Cardiac fibroblast (primary cell): ENCODE measurements at regions not wholly inside any gene's neighbourhood (a gene's known extent, or its start where the extent isn't known, plus 50 kb on each side); places are given as distances from the start of the nearest gene placed in this dataset.
"Not testable (repeated sequence)": the region's sequence is repeated elsewhere in the genome, so short reads cannot be mapped to it uniquely, and the experiment has no call there.

Experiments used
- DNase-seq, 2 donors: peaks; one replicate each; pipeline versions ENCODE4 v3.0.0 to v3.0.0-alpha.2; 2010; ENCODE audit warnings: low read depth in 2 of 2
- H3K4me3 ChIP-seq, 2 donors: replicated peaks in 1 of 2; 1 replicate in 1 of 2; 2 replicates in 1 of 2; pipeline ENCODE4 v1.5.1; 2011; ENCODE audit warnings: low read depth in 2 of 2, low read length in 2 of 2, mild to moderate bottlenecking in 2 of 2, moderate library complexity in 1 of 2
- CTCF ChIP-seq: IDR thresholded peaks from one replicate; pipeline ENCODE4 v1.5.1; 2011; ENCODE audit warnings: low read depth, mild to moderate bottlenecking, low read length, inconsistent platforms

GRCh38 chr13:28574617-28575142 is 79.8 kb upstream of the FLT1 start:
- no peak overlapping the region for H3K4me3 ChIP-seq
- no peak for TF ChIP-seq CTCF
- peak; percentile 91 to 99 for DNase-seq

GRCh38 chr13:28573595-28574373 is 78.9 kb upstream of the FLT1 start:
- no peak for TF ChIP-seq CTCF
- no peak overlapping the region for H3K4me3 ChIP-seq
- no peak for DNase-seq

- DNase-seq: no peak
- TF ChIP-seq CTCF: no peak
Measured at GRCh38 chr13:28572871-28573270, 77.9 kb upstream of the FLT1 start.

GRCh38 chr13:28570356-28570755 is 75.4 kb upstream of the FLT1 start:
- DNase-seq, H3K4me3 ChIP-seq: not testable (repeated sequence)

More at GRCh38 chr13:28572871-28573270, 77.9 kb upstream of the FLT1 start:
- H3K4me3 ChIP-seq: no peak overlapping the region

GRCh38 chr13:28569886-28570285 is 75.0 kb upstream of the FLT1 start:
- TF ChIP-seq CTCF: no peak
- no peak overlapping the region for H3K4me3 ChIP-seq
- no peak for DNase-seq

- DNase-seq: peak; percentile 41 to 58
Measured at GRCh38 chr13:28568286-28568685, 73.4 kb upstream of the FLT1 start.

More at GRCh38 chr13:28568286-28568685, 73.4 kb upstream of the FLT1 start:
- no peak for TF ChIP-seq CTCF
- H3K4me3 ChIP-seq: no peak overlapping the region
